WTC11 (cell line): ENCODE measurements at regions not wholly inside any gene's neighbourhood (a gene's known extent, or its start where the extent isn't known, plus 50 kb on each side); places are given as distances from the start of the nearest gene placed in this dataset.

Source experiments
- ATAC-seq: fragments of 200-7000 bp; cut with Tn5 transposase; 2 replicates; pipeline ENCODE4 v1.10.0; 2021; ENCODE audit warnings: mild to moderate bottlenecking, moderate library complexity
- CTCF ChIA-PET: fragments of 300-600 bp; sonication (Branson Sonifier 250); formaldehyde crosslinking; loops from one replicate; lab custom pipeline; 2021; ENCODE audit warnings: antibody characterized with exemption; lab: Charles Lee
- POLR2A ChIA-PET: fragments of 350-600 bp; sonication (Branson Sonifier 250); formaldehyde crosslinking; loops from one replicate; lab custom pipeline; 2021; ENCODE audit warnings: antibody characterized with exemption; lab: Charles Lee
- DNase-seq: peaks from one replicate; pipeline ENCODE4 v3.0.0; 2021; ENCODE audit warnings: low spot score
- H3K27ac Mint-ChIP-seq: 2 replicates; pipeline ENCODE4 v1.8.0; 2021; ENCODE audit warnings: mixed read lengths
- H3K27me3 Mint-ChIP-seq: 2 replicates; pipeline ENCODE4 v1.8.0; 2021; ENCODE audit warnings: low read depth, mild to moderate bottlenecking, moderate library complexity, mixed read lengths
- H3K36me3 Mint-ChIP-seq: 2 replicates; pipeline ENCODE4 v1.8.0; 2021; ENCODE audit warnings: mixed read lengths
- H3K4me1 Mint-ChIP-seq: 2 replicates; pipeline ENCODE4 v1.8.0; 2022; ENCODE audit warnings: mixed read lengths
- H3K4me3 Mint-ChIP-seq: 2 replicates; pipeline ENCODE4 v1.8.0; 2021; ENCODE audit warnings: mild to moderate bottlenecking, moderate library complexity, mixed read lengths
- H3K9me3 Mint-ChIP-seq: 2 replicates; pipeline ENCODE4 v1.8.0; 2021; ENCODE audit warnings: mixed read lengths
- AFF4 ChIP-seq: sonication (generic); formaldehyde crosslinking; IDR thresholded peaks from 2 replicates; pipeline ENCODE4 v1.8.1; 2023; ENCODE audit warnings: mild to moderate bottlenecking, missing genetic modification reagents, borderline replicate concordance
- CBFB ChIP-seq: sonication (generic); formaldehyde crosslinking; IDR thresholded peaks from 2 replicates; pipeline ENCODE4 v1.8.1; 2022; ENCODE audit warnings: mild to moderate bottlenecking, low read depth, missing genetic modification reagents
- CREM ChIP-seq: sonication (generic); formaldehyde crosslinking; IDR thresholded peaks from 2 replicates; pipeline ENCODE4 v1.8.1; 2022; ENCODE audit warnings: mild to moderate bottlenecking, missing genetic modification reagents, moderate library complexity
- E2F1 ChIP-seq: sonication (generic); formaldehyde crosslinking; IDR thresholded peaks from 2 replicates; pipeline ENCODE4 v1.8.0; 2022; ENCODE audit warnings: mild to moderate bottlenecking, missing genetic modification reagents
- E2F4 ChIP-seq: sonication (generic); formaldehyde crosslinking; IDR thresholded peaks from 2 replicates; pipeline ENCODE4 v1.8.1; 2022; ENCODE audit warnings: low read depth, mild to moderate bottlenecking, moderate library complexity, missing genetic modification reagents, borderline replicate concordance
- ELF4 ChIP-seq: sonication (generic); formaldehyde crosslinking; IDR thresholded peaks from 2 replicates; pipeline ENCODE4 v1.8.1; 2022; ENCODE audit warnings: low read depth, mild to moderate bottlenecking, moderate library complexity, missing genetic modification reagents
- ESRRA ChIP-seq: sonication (generic); formaldehyde crosslinking; IDR thresholded peaks from 2 replicates; pipeline ENCODE4 v1.8.1; 2022; ENCODE audit warnings: mild to moderate bottlenecking, missing genetic modification reagents, borderline replicate concordance
- ETV6 ChIP-seq: sonication (generic); formaldehyde crosslinking; IDR thresholded peaks from 2 replicates; pipeline ENCODE4 v1.8.1; 2022; ENCODE audit warnings: mild to moderate bottlenecking, missing genetic modification reagents
- HMGXB4 ChIP-seq: sonication (generic); formaldehyde crosslinking; IDR thresholded peaks from 2 replicates; pipeline ENCODE4 v1.8.1; 2023; ENCODE audit warnings: mild to moderate bottlenecking, moderate library complexity, missing genetic modification reagents
- MAX ChIP-seq: sonication (generic); formaldehyde crosslinking; IDR thresholded peaks from 2 replicates; pipeline ENCODE4 v1.8.0; 2022; ENCODE audit warnings: mild to moderate bottlenecking, missing genetic modification reagents
- NFATC4 ChIP-seq: fragments of 250-450 bp; sonication (Bioruptor Pico); IDR thresholded peaks from 2 replicates; pipeline ENCODE4 v1.9.0; 2021; ENCODE audit warnings: mild to moderate bottlenecking
- OVOL2 ChIP-seq: fragments of 250-450 bp; sonication (Bioruptor Pico); IDR thresholded peaks from 2 replicates; pipeline ENCODE4 v1.9.0; 2021; ENCODE audit warnings: mild to moderate bottlenecking, borderline replicate concordance
- PRRX2 ChIP-seq: fragments of 250-450 bp; sonication (Bioruptor Pico); IDR thresholded peaks from 2 replicates; pipeline ENCODE4 v1.8.0; 2021; ENCODE audit warnings: mild to moderate bottlenecking
- RELA ChIP-seq: sonication (generic); formaldehyde crosslinking; IDR thresholded peaks from 2 replicates; pipeline ENCODE4 v1.8.1; 2022; ENCODE audit warnings: missing genetic modification reagents, mild to moderate bottlenecking, borderline replicate concordance
- RORB ChIP-seq: fragments of 250-450 bp; sonication (Bioruptor Pico); IDR thresholded peaks from 2 replicates; pipeline ENCODE4 v1.9.0; 2021; ENCODE audit warnings: mild to moderate bottlenecking
- SOX15 ChIP-seq: fragments of 250-450 bp; sonication (Bioruptor Pico); IDR thresholded peaks from 2 replicates; pipeline ENCODE4 v1.9.0; 2021; ENCODE audit warnings: mild to moderate bottlenecking
- TEAD1 ChIP-seq: sonication (generic); formaldehyde crosslinking; IDR thresholded peaks from 2 replicates; pipeline ENCODE4 v1.8.0; 2022; ENCODE audit warnings: mild to moderate bottlenecking, missing genetic modification reagents
- USF2 ChIP-seq: sonication (generic); formaldehyde crosslinking; IDR thresholded peaks from 2 replicates; pipeline ENCODE4 v1.8.1; 2023; ENCODE audit warnings: mild to moderate bottlenecking, missing genetic modification reagents, moderate library complexity
- ZNF232 ChIP-seq: sonication (generic); formaldehyde crosslinking; IDR thresholded peaks from 2 replicates; pipeline ENCODE4 v1.8.0; 2022; ENCODE audit warnings: mild to moderate bottlenecking, missing genetic modification reagents
- ZNF263 ChIP-seq: sonication (generic); formaldehyde crosslinking; IDR thresholded peaks from 2 replicates; pipeline ENCODE4 v1.8.1; 2022; ENCODE audit warnings: low read depth, mild to moderate bottlenecking, moderate library complexity, missing genetic modification reagents
- ZNF423 ChIP-seq: fragments of 250-450 bp; sonication (Bioruptor Pico); IDR thresholded peaks from 2 replicates; pipeline ENCODE4 v2.1.2; 2022; ENCODE audit warnings: mild to moderate bottlenecking, moderate library complexity
- ZNF512 ChIP-seq: sonication (generic); formaldehyde crosslinking; IDR thresholded peaks from 2 replicates; pipeline ENCODE4 v1.8.1; 2022; ENCODE audit warnings: missing genetic modification reagents, borderline replicate concordance

- no peak for ATAC-seq
- no peak for DNase-seq
- ChIA-PET CTCF (interaction anchor here (1.0 to 1.3 kb wide), 2 partner anchors 48 to 104 kb away, joined by 3 read pairs; no protein-coding TSS in a partner anchor), POLR2A (interaction anchor here (1.0 kb wide), 1 partner anchor 446 kb away, joined by 3 read pairs; the partner anchor contains the start of gene ANO10)
- Mint-ChIP-seq H3K27me3 (no peaks in the 10 kb centered on the region; the same call in none of the 2 replicates), H3K9me3 (peaks cover 17% of the 10 kb centered on the region), H3K4me1 (peaks cover 18% of the 10 kb centered on the region), H3K36me3 (peaks cover 13% of the 10 kb centered on the region), H3K27ac (no peak overlapping the region), H3K4me3 (no peak overlapping the region)
- TF ChIP-seq ZNF232 (no peak), OVOL2 (CRISPR knock-in tag) (no peak), ESRRA (CRISPR knock-in tag) (no peak), ZNF512 (no peak), USF2 (CRISPR knock-in tag) (no peak), CREM (CRISPR knock-in tag) (no peak), RORB (CRISPR knock-in tag) (no peak), NFATC4 (no peak), E2F4 (no peak), ZNF423 (CRISPR knock-in tag) (no peak), TEAD1 (no peak)
Measured at GRCh38 chr3:43175541-43175940, 69.7 kb upstream of the POMGNT2 start.

GRCh38 chr3:43173949-43174348, 68.1 kb upstream of the POMGNT2 start:
- no peak for DNase-seq
- peaks cover 17% of the 10 kb centered on the region for H3K9me3 Mint-ChIP-seq
- H3K27me3 Mint-ChIP-seq, result no peaks in the 10 kb centered on the region; the same call in none of the 2 replicates
- CTCF ChIA-PET, result no interaction called here
- H3K27ac Mint-ChIP-seq, result no peak overlapping the region
- peaks cover 10% of the 10 kb centered on the region for H3K4me1 Mint-ChIP-seq
- no peak overlapping the region for H3K4me3 Mint-ChIP-seq
- POLR2A ChIA-PET, result no interaction called here
- TF ChIP-seq E2F1 (CRISPR knock-in tag), result no peak
- TF ChIP-seq CREM (CRISPR knock-in tag), result no peak
- no peak for TF ChIP-seq ELF4 (CRISPR knock-in tag)
- no peak for TF ChIP-seq CBFB (CRISPR knock-in tag)
- TF ChIP-seq HMGXB4, result no peak
- no peak for TF ChIP-seq ZNF263 (CRISPR knock-in tag)
- TF ChIP-seq MAX (CRISPR knock-in tag), result no peak
- peaks cover 13% of the 10 kb centered on the region for H3K36me3 Mint-ChIP-seq
- no peak for ATAC-seq

- Mint-ChIP-seq H3K4me3 (no peak overlapping the region), H3K27me3 (peaks cover 3% of the 10 kb centered on the region), H3K36me3 (peaks cover 16% of the 10 kb centered on the region), H3K27ac (no peak overlapping the region), H3K4me1 (peaks cover 10% of the 10 kb centered on the region), H3K9me3 (peaks cover 24% of the 10 kb centered on the region)
- DNase-seq, result no peak
- POLR2A ChIA-PET, result interaction anchor here (0.6 kb wide), 1 partner anchor 935 kb away, joined by 3 read pairs; no protein-coding TSS in a partner anchor
- ATAC-seq, result no peak
- CTCF ChIA-PET, result no interaction called here
- TF ChIP-seq ETV6 (CRISPR knock-in tag) (no peak), AFF4 (CRISPR knock-in tag) (no peak), RELA (no peak), PRRX2 (CRISPR knock-in tag) (no peak), RORB (CRISPR knock-in tag) (no peak), USF2 (CRISPR knock-in tag) (no peak), SOX15 (CRISPR knock-in tag) (no peak)
Measured at GRCh38 chr3:43171748-43172147, 65.9 kb upstream of the POMGNT2 start.
